Prostate gland (tissue), 2 donors: ENCODE measurements at regions not wholly inside any gene's neighbourhood (a gene's known extent, or its start where the extent isn't known, plus 50 kb on each side); places are given as distances from the start of the nearest gene placed in this dataset.

Experiments used
- DNase-seq: peaks from one replicate; pipeline ENCODE4 v3.0.0-alpha.2; 2019; ENCODE audit warnings: low spot score
- H3K27ac ChIP-seq, 2 donors: fragments of 200-600 bp; sonication (generic); 2 replicates each; pipeline ENCODE4 v1.5.1; 2017 to 2019
- H3K27me3 ChIP-seq: fragments of 200-600 bp; sonication (generic); replicated peaks from 2 replicates; pipeline ENCODE4 v1.5.1; 2019; ENCODE audit not compliant: insufficient read depth
- H3K36me3 ChIP-seq, 2 donors: fragments of 200-600 bp; sonication (generic); 1 replicate in 1 of 2; 2 replicates in 1 of 2; pipeline versions ENCODE4 v1.5.1 to v1.8.1; 2017 to 2019
- H3K4me1 ChIP-seq: fragments of 200-600 bp; sonication (generic); replicated peaks from 2 replicates; pipeline ENCODE4 v1.5.1; 2019
- H3K4me3 ChIP-seq, 2 donors: fragments of 200-600 bp; sonication (generic); 2 replicates each; pipeline ENCODE4 v1.5.1; 2017 to 2019
- H3K9me3 ChIP-seq: fragments of 200-600 bp; sonication (generic); 2 replicates; pipeline ENCODE4 v1.5.1; 2017
- CTCF ChIP-seq, 4 experiments: fragments of 200-600 bp in 2 of 4; fragments of 450-650 bp in 2 of 4; sonication (generic) in 2 of 4; IDR thresholded peaks; 1 replicate in 3 of 4; 2 replicates in 1 of 4; pipeline ENCODE4 v1.5.1; 2016 to 2019; ENCODE audit warnings: antibody characterized with exemption in 4 of 4, mild to moderate bottlenecking in 2 of 4, moderate library complexity in 2 of 4
- POLR2A ChIP-seq: fragments of 450-650 bp; IDR thresholded peaks from one replicate; pipeline ENCODE4 v1.6.1; 2016; ENCODE audit warnings: antibody characterized with exemption, mild to moderate bottlenecking
- POLR2AphosphoS5 ChIP-seq: sonication (generic); formaldehyde crosslinking; IDR thresholded peaks from one replicate; pipeline ENCODE4 v1.6.1; 2017; ENCODE audit warnings: antibody characterized with exemption
- WGBS: methylation state at CpG from one replicate; pipeline ENCODE4 v1.1.5; 2018; 5-methylcytosine and 5-hydroxymethylcytosine counted together
- intact Hi-C: fragments of 100-400 bp; cut with DNase I; formaldehyde crosslinking; loops from one replicate; pipeline ENCODE4 v1.14.2; 2022

GRCh38 chr9:81490605-81491331 lies 198.6 kb downstream of the TLE1 start:
- H3K27me3 ChIP-seq, result no peaks in the 10 kb centered on the region
- H3K9me3 ChIP-seq, result no peaks in the 10 kb centered on the region
- TF ChIP-seq CTCF (IDR thresholded peaks at IDR 0.05), result no peak
- no peak for TF ChIP-seq POLR2AphosphoS5
- no peak for TF ChIP-seq POLR2A
- H3K27ac ChIP-seq, result no peak overlapping the region
- no peak for DNase-seq
- 97% methylated on average over 5 of the region's 5 CpGs for WGBS
- H3K4me3 ChIP-seq, result no peak overlapping the region
- H3K36me3 ChIP-seq, result no peaks in the 10 kb centered on the region
- intact Hi-C loops, result loop anchor here (10.0 kb wide), 4 partner anchors 96 to 1336 kb away; partner anchors contain the start of gene TLE1
- no peaks in the 10 kb centered on the region for H3K4me1 ChIP-seq

GRCh38 chr9:81489046-81489445 lies 200.3 kb downstream of the TLE1 start:
- no peaks in the 10 kb centered on the region for H3K36me3 ChIP-seq
- TF ChIP-seq POLR2AphosphoS5 (no peak), POLR2A (no peak), CTCF (IDR thresholded peaks at IDR 0.05) (no peak)
- H3K9me3 ChIP-seq, result no peaks in the 10 kb centered on the region
- H3K4me1 ChIP-seq, result no peaks in the 10 kb centered on the region
- 75% methylated on average over 1 of the region's 1 CpG for whole genome bisulfite sequencing
- intact Hi-C loops, result no loop called here
- H3K27me3 ChIP-seq, result no peaks in the 10 kb centered on the region
- H3K4me3 ChIP-seq, result no peak overlapping the region
- no peak for DNase-seq
- no peak overlapping the region for H3K27ac ChIP-seq

- no peak for TF ChIP-seq POLR2A
- no peak for TF ChIP-seq POLR2AphosphoS5
- TF ChIP-seq CTCF (IDR thresholded peaks at IDR 0.05), result no peak
- no peak for DNase-seq
- intact Hi-C loops, result no loop called here
- no peaks in the 10 kb centered on the region for H3K36me3 ChIP-seq
- H3K4me1 ChIP-seq, result no peaks in the 10 kb centered on the region
- 65% methylated on average over 6 of the region's 6 CpGs for WGBS
- no peaks in the 10 kb centered on the region for H3K27me3 ChIP-seq
- no peak overlapping the region for H3K27ac ChIP-seq
- H3K4me3 ChIP-seq, result no peak overlapping the region
- H3K9me3 ChIP-seq, result no peaks in the 10 kb centered on the region
These were observed 208.3 kb downstream of the TLE1 start for GRCh38 chr9:81480828-81481604.

- Histone ChIP-seq H3K27ac (no peak overlapping the region), H3K27me3 (no peaks in the 10 kb centered on the region), H3K36me3 (no peaks in the 10 kb centered on the region), H3K4me3 (no peak overlapping the region), H3K9me3 (no peaks in the 10 kb centered on the region), H3K4me1 (no peaks in the 10 kb centered on the region)
- intact Hi-C loops, result no loop called here
- DNase-seq, result no peak
- no peak for TF ChIP-seq POLR2A
- TF ChIP-seq CTCF (IDR thresholded peaks at IDR 0.05), result no peak
- no peak for TF ChIP-seq POLR2AphosphoS5
- 58% methylated on average over 2 of the region's 2 CpGs for WGBS
These were observed 209.8 kb downstream of the TLE1 start for GRCh38 chr9:81479573-81479972.

- no peaks in the 10 kb centered on the region for H3K4me1 ChIP-seq
- H3K27ac ChIP-seq, result no peak overlapping the region
- no peaks in the 10 kb centered on the region for H3K27me3 ChIP-seq
- intact Hi-C loops, result no loop called here
- H3K9me3 ChIP-seq, result no peaks in the 10 kb centered on the region
- TF ChIP-seq POLR2A, result no peak
- no peak for TF ChIP-seq CTCF (IDR thresholded peaks at IDR 0.05)
- TF ChIP-seq POLR2AphosphoS5, result no peak
- 92% methylated on average over 2 of the region's 2 CpGs for WGBS
- DNase-seq, result no peak
- H3K36me3 ChIP-seq, result no peaks in the 10 kb centered on the region
- no peak overlapping the region for H3K4me3 ChIP-seq
These were observed 211.7 kb downstream of the TLE1 start for GRCh38 chr9:81477669-81478068.
